NCI-H82 (cell line): ENCODE measurements at regions not wholly inside any gene's neighbourhood (a gene's known extent, or its start where the extent isn't known, plus 50 kb on each side); places are given as distances from the start of the nearest gene placed in this dataset.
"Not testable (repeated sequence)": the region's sequence is repeated elsewhere in the genome, so short reads cannot be mapped to it uniquely, and the experiment has no call there.

Source experiments
- DNase-seq: peaks from one replicate; lab custom pipeline; 2025; lab: John Stamatoyannopoulos, UW

- no peak for DNase-seq
These were observed 69.5 kb downstream of the TPRA1 start for GRCh38 chr3:127520993-127521392.

GRCh38 chr3:127518456-127519081 lies 72.0 kb downstream of the TPRA1 start:
- no peak for DNase-seq

GRCh38 chr3:127512256-127512655 lies 78.3 kb downstream of the TPRA1 start:
- DNase-seq, result no peak

GRCh38 chr3:127501177-127501576 lies 89.4 kb downstream of the TPRA1 start:
- no peak for DNase-seq

GRCh38 chr3:127497676-127498075 lies 92.9 kb downstream of the TPRA1 start:
- no peak for DNase-seq

GRCh38 chr3:127497166-127497565 lies 93.4 kb downstream of the TPRA1 start:
- DNase-seq, result no peak

- no peak for DNase-seq
These were observed 94.5 kb downstream of the TPRA1 start for GRCh38 chr3:127495821-127496655.

GRCh38 chr3:127493924-127494646 lies 96.4 kb downstream of the TPRA1 start:
- no peak for DNase-seq

GRCh38 chr3:127492426-127492825 lies 98.1 kb downstream of the TPRA1 start:
- DNase-seq, result no peak

GRCh38 chr3:127491909-127492308 lies 98.6 kb downstream of the TPRA1 start:
- no peak for DNase-seq

GRCh38 chr3:127491323-127491722 lies 99.2 kb downstream of the TPRA1 start:
- no peak for DNase-seq

- DNase-seq, result not testable (repeated sequence)
These were observed 99.6 kb downstream of the TPRA1 start for GRCh38 chr3:127491024-127491305.

GRCh38 chr3:127490271-127491023 lies 100.1 kb downstream of the TPRA1 start:
- no peak for DNase-seq

GRCh38 chr3:127489357-127489756 lies 101.2 kb downstream of the TPRA1 start:
- no peak for DNase-seq

GRCh38 chr3:127488740-127489139 lies 101.8 kb downstream of the TPRA1 start:
- DNase-seq, result no peak

- no peak for DNase-seq
These were observed 102.3 kb downstream of the TPRA1 start for GRCh38 chr3:127488141-127488672.

- DNase-seq, result no peak
These were observed 103.3 kb downstream of the TPRA1 start for GRCh38 chr3:127487196-127487595.

- DNase-seq, result no peak
These were observed 104.1 kb downstream of the TPRA1 start for GRCh38 chr3:127486321-127486944.

GRCh38 chr3:127485396-127486170 lies 105.0 kb downstream of the TPRA1 start:
- no peak for DNase-seq

- no peak for DNase-seq
These were observed 105.7 kb downstream of the TPRA1 start for GRCh38 chr3:127484601-127485388.
